ENCODE measurements at regions not wholly inside any gene's neighbourhood (a gene's known extent, or its start where the extent isn't known, plus 50 kb on each side); places are given as distances from the start of the nearest gene placed in this dataset.

DNA sequence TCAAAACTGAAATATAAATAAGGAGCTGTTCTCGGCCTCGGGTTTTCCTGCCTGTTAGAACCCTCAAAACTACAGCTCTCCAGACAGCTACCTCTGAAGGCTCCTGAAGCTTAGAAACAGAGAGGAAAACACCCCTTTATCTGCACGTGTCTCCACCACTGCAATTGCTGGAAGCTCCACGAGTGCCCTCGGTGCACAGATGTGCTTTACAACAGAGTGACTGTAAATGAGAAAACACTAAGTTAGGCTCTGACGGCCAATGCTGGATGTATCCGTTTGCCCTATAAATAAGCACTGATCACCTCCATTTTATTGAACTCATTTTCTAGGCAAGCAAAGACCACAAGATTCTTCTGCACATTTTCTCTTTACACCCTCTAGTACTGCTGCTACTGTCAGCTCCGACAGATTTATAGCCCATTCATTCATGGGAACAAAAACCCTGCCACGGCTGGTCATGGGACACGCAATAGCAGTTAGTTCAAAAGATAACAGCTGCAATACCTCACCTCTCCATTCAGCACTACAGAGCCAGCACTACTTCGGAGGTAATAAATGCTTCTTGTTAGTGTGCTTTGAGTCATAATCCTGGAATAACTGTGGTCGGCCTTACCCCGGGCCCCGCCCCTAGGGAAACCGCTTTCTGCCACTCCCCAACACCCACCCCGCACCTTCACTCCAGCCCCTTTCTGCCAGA, 241.1 kb upstream of the ZNF507 start:
- TF ChIP-seq, protein P1, sequence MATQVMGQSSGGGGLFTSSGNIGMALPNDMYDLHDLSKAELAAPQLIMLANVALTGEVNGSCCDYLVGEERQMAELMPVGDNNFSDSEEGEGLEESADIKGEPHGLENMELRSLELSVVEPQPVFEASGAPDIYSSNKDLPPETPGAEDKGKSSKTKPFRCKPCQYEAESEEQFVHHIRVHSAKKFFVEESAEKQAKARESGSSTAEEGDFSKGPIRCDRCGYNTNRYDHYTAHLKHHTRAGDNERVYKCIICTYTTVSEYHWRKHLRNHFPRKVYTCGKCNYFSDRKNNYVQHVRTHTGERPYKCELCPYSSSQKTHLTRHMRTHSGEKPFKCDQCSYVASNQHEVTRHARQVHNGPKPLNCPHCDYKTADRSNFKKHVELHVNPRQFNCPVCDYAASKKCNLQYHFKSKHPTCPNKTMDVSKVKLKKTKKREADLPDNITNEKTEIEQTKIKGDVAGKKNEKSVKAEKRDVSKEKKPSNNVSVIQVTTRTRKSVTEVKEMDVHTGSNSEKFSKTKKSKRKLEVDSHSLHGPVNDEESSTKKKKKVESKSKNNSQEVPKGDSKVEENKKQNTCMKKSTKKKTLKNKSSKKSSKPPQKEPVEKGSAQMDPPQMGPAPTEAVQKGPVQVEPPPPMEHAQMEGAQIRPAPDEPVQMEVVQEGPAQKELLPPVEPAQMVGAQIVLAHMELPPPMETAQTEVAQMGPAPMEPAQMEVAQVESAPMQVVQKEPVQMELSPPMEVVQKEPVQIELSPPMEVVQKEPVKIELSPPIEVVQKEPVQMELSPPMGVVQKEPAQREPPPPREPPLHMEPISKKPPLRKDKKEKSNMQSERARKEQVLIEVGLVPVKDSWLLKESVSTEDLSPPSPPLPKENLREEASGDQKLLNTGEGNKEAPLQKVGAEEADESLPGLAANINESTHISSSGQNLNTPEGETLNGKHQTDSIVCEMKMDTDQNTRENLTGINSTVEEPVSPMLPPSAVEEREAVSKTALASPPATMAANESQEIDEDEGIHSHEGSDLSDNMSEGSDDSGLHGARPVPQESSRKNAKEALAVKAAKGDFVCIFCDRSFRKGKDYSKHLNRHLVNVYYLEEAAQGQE (IDR thresholded peaks at IDR 0.05; ENCODE audit: low read depth, low read length) = no peak
- TF ChIP-seq CHD2 (IDR thresholded peaks at IDR 0.05; ENCODE audit: low read length, partially characterized antibody) (no peak), POLR2AphosphoS5 (IDR thresholded peaks at IDR 0.05; ENCODE audit: low read depth, low read length) (no peak), EP300 (IDR thresholded peaks at IDR 0.05; ENCODE audit: borderline replicate concordance in 1 of 2, low read depth in 1 of 2, low read length in 1 of 2) (no peak)
- TF ChIP-seq, protein P2, sequence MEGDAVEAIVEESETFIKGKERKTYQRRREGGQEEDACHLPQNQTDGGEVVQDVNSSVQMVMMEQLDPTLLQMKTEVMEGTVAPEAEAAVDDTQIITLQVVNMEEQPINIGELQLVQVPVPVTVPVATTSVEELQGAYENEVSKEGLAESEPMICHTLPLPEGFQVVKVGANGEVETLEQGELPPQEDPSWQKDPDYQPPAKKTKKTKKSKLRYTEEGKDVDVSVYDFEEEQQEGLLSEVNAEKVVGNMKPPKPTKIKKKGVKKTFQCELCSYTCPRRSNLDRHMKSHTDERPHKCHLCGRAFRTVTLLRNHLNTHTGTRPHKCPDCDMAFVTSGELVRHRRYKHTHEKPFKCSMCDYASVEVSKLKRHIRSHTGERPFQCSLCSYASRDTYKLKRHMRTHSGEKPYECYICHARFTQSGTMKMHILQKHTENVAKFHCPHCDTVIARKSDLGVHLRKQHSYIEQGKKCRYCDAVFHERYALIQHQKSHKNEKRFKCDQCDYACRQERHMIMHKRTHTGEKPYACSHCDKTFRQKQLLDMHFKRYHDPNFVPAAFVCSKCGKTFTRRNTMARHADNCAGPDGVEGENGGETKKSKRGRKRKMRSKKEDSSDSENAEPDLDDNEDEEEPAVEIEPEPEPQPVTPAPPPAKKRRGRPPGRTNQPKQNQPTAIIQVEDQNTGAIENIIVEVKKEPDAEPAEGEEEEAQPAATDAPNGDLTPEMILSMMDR (IDR thresholded peaks at IDR 0.05) = no peak
- TF ChIP-seq, protein P3, sequence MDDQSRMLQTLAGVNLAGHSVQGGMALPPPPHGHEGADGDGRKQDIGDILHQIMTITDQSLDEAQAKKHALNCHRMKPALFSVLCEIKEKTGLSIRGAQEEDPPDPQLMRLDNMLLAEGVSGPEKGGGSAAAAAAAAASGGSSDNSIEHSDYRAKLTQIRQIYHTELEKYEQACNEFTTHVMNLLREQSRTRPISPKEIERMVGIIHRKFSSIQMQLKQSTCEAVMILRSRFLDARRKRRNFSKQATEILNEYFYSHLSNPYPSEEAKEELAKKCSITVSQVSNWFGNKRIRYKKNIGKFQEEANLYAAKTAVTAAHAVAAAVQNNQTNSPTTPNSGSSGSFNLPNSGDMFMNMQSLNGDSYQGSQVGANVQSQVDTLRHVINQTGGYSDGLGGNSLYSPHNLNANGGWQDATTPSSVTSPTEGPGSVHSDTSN (IDR thresholded peaks at IDR 0.05) = no peak
- TF ChIP-seq, protein P4, sequence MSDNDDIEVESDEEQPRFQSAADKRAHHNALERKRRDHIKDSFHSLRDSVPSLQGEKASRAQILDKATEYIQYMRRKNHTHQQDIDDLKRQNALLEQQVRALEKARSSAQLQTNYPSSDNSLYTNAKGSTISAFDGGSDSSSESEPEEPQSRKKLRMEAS (IDR thresholded peaks at IDR 0.05; ENCODE audit: low read depth) = no peak

All from SK-N-SH (cell line).